ENCODE measurements at regions not wholly inside any gene's neighbourhood (a gene's known extent, or its start where the extent isn't known, plus 50 kb on each side); places are given as distances from the start of the nearest gene placed in this dataset.

DNA sequence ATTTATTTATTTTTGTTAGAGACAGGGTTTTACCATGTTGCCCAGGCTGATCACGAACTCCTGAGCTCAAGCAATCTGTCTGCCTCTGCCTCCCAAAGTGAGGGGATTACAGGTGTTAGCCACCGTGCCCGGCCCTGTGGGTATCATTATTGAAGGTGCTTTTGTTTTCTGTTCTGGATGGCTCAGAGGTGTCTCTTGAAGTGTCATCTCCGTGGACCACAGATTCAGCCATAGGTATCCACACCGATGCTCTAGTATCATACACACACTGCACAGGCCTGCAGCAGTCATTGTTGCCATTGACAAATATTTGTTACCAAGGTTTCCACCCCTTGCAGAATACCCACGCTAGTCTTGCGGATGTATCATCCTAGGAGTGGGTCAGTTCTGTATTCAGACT lies 446.2 kb downstream of the XYLT1 start:
- ATAC-seq (no peak), DNase-seq (peak; percentile 5)
- H3K4me1 Mint-ChIP-seq (ENCODE audit: low read depth): peaks cover 37% of the 10 kb centered on the region
- H3K27me3 Mint-ChIP-seq: no peaks in the 10 kb centered on the region
- intact Hi-C loops (cut with micrococcal nuclease): no loop called here
- ChIA-PET POLR2A (no interaction called here), CTCF (no interaction called here)
- H3K4me3 Mint-ChIP-seq: no peak overlapping the region
- H3K36me3 Mint-ChIP-seq (ENCODE audit: low read depth): peaks cover 7% of the 10 kb centered on the region
- peaks cover 9% of the 10 kb centered on the region for H3K9me3 Mint-ChIP-seq
- TF ChIP-seq, protein P1, sequence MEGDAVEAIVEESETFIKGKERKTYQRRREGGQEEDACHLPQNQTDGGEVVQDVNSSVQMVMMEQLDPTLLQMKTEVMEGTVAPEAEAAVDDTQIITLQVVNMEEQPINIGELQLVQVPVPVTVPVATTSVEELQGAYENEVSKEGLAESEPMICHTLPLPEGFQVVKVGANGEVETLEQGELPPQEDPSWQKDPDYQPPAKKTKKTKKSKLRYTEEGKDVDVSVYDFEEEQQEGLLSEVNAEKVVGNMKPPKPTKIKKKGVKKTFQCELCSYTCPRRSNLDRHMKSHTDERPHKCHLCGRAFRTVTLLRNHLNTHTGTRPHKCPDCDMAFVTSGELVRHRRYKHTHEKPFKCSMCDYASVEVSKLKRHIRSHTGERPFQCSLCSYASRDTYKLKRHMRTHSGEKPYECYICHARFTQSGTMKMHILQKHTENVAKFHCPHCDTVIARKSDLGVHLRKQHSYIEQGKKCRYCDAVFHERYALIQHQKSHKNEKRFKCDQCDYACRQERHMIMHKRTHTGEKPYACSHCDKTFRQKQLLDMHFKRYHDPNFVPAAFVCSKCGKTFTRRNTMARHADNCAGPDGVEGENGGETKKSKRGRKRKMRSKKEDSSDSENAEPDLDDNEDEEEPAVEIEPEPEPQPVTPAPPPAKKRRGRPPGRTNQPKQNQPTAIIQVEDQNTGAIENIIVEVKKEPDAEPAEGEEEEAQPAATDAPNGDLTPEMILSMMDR (IDR thresholded peaks at IDR 0.05): no peak
- H3K27ac Mint-ChIP-seq: no peak overlapping the region

DNA sequence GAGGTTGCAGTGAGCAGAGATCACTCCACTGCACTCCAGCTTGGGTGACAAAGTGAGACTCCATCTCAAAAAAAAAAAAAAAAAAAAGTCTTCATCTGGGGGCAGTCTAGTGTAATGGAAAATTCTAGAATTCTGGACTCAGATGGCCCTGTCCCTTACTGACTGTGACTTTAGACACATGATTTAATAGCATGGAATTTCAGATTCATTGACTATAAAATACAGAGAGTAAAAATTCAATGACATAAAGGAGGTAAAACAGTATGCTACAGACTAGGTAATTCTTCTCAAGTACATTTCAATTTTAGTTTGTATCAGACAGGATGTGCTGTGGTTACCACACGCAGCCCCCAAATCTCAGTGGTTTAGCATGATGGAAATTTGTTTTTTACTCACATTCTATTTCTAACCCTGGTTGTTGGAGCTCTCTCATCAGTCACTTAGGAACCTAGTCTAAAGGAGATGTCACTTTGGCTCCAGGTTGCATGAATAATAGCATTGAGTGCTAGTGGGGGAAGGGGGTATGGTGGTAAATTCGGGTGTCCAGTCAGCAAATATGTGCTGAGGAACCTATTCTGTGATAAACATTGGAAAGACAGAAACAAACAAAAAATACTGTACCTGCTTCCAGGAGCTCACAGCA lies 444.0 kb downstream of the XYLT1 start:
- intact Hi-C loops (cut with micrococcal nuclease): no loop called here
- H3K27ac Mint-ChIP-seq: peak overlapping the region; percentile 89
- TF ChIP-seq, protein P1 (IDR thresholded peaks at IDR 0.05): no peak
- ATAC-seq (peak; percentile 87), DNase-seq (peak; percentile 80)
- peaks cover 37% of the 10 kb centered on the region for H3K4me1 Mint-ChIP-seq (ENCODE audit: low read depth)
- POLR2A ChIA-PET: interaction anchor here (0.6 to 1.0 kb wide), 2 partner anchors 12 to 44 kb away, joined by 3 read pairs; no protein-coding TSS in a partner anchor
- CTCF ChIA-PET: no interaction called here
- H3K36me3 Mint-ChIP-seq (ENCODE audit: low read depth): peaks cover 19% of the 10 kb centered on the region
- no peaks in the 10 kb centered on the region for H3K27me3 Mint-ChIP-seq
- peaks cover 13% of the 10 kb centered on the region for H3K9me3 Mint-ChIP-seq
- peak overlapping the region; percentile 11 for H3K4me3 Mint-ChIP-seq

DNA sequence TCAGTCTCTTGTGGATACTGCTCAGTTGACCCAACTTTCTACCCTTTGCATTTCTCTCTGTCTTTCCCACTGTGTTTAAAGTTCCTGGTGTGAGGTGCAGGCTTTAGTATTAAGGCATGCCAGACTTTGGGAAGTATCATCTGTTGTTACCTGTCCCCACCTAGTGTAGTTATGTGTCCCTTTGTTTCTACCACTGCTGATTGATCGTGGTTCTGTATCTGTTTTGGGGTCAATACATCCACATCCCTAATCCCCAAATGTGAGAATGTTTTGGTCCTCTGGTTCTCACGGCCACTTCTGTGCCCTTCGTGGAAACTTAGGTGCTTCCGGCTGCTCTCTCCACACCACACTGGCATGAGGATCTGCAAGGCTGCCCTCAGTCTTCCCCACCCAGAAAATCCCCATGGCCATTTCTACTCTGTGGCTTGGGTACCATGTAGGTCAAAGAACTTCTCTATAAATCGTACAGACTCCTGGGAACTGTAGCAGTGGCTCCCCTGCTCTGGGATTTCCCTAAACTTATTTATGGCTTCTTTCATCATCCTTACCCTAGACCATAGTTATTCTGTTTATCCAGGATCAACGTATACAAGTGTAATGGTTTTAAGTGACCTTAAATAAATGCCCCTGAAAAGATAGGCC lies 443.2 kb downstream of the XYLT1 start:
- POLR2A ChIA-PET: interaction anchor here (0.6 to 1.0 kb wide), 2 partner anchors 13 to 43 kb away, joined by 3 read pairs; no protein-coding TSS in a partner anchor
- H3K4me1 Mint-ChIP-seq (ENCODE audit: low read depth): peaks cover 37% of the 10 kb centered on the region
- DNase-seq (no peak), ATAC-seq (no peak)
- H3K27me3 Mint-ChIP-seq: no peaks in the 10 kb centered on the region
- intact Hi-C loops (cut with micrococcal nuclease): no loop called here
- TF ChIP-seq, protein P1 (IDR thresholded peaks at IDR 0.05): no peak
- no peak overlapping the region for H3K4me3 Mint-ChIP-seq
- CTCF ChIA-PET: no interaction called here
- H3K27ac Mint-ChIP-seq: peak overlapping the region; percentile 73
- H3K9me3 Mint-ChIP-seq: peaks cover 13% of the 10 kb centered on the region
- H3K36me3 Mint-ChIP-seq (ENCODE audit: low read depth): peaks cover 19% of the 10 kb centered on the region

DNA sequence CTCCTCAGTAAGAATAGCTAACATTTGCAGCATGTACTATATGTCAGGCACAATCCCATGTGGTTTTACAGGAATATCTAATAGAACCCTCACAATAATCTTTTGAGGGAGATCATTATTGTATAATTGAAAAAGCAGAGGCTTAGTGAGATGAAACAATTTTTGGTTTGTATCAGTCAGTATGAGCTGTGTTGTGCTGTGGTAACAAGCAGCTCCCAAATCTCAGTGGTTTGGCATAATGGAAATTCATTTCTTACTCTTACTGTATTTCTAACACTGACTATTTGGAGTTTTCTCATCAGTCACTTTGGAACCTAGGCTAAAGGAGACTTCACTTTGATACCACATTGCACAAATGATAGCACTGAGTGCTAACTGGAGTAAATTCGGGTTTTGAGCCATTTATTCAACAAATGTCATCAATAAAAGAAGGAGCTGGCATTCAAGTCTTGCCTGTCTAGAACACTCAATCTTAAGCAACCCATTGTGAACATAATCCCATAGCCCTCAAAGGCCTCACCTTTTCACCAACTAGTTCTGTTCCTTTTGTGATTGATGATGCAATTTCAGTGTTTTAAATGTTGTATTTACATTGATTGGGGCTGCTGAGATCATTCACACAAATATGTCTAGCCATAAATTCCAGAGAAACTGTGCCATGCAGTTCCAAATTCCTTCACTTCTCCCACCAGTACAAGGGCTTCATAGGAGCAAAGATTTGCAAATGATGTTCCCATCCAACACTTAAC lies 441.0 kb downstream of the XYLT1 start:
- ATAC-seq (no peak), DNase-seq (no peak)
- TF ChIP-seq, protein P1 (IDR thresholded peaks at IDR 0.05): no peak
- Mint-ChIP-seq H3K27me3 (no peaks in the 10 kb centered on the region), H3K4me1 (ENCODE audit: low read depth) (peaks cover 34% of the 10 kb centered on the region), H3K27ac (no peak overlapping the region), H3K9me3 (peaks cover 16% of the 10 kb centered on the region), H3K4me3 (no peak overlapping the region), H3K36me3 (ENCODE audit: low read depth) (peaks cover 19% of the 10 kb centered on the region)
- ChIA-PET CTCF (no interaction called here), POLR2A (no interaction called here)
- intact Hi-C loops (cut with micrococcal nuclease): no loop called here
